ENCODE measurements at regions not wholly inside any gene's neighbourhood (a gene's known extent, or its start where the extent isn't known, plus 50 kb on each side); places are given as distances from the start of the nearest gene placed in this dataset.

DNA sequence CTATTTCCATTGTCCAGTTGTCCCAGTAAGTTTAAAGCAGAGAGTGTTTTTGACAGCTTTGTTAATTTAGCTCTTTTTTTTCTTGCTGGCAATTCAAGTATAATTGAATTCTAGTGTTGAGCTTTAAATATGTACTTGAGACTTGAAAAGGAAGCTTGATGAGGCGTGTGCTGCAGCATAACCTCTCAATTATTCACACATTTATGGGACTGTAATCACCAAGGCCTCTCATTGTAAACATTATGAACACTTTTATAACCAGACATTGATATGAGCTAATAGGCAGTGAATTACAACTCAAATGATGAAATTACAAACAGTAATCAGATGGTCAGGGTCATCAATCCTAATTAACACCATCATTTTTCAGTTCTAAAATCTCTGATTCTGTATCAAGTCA, 378.0 kb upstream of the DDHD1 start (continued):
- TF ChIP-seq, protein P1, sequence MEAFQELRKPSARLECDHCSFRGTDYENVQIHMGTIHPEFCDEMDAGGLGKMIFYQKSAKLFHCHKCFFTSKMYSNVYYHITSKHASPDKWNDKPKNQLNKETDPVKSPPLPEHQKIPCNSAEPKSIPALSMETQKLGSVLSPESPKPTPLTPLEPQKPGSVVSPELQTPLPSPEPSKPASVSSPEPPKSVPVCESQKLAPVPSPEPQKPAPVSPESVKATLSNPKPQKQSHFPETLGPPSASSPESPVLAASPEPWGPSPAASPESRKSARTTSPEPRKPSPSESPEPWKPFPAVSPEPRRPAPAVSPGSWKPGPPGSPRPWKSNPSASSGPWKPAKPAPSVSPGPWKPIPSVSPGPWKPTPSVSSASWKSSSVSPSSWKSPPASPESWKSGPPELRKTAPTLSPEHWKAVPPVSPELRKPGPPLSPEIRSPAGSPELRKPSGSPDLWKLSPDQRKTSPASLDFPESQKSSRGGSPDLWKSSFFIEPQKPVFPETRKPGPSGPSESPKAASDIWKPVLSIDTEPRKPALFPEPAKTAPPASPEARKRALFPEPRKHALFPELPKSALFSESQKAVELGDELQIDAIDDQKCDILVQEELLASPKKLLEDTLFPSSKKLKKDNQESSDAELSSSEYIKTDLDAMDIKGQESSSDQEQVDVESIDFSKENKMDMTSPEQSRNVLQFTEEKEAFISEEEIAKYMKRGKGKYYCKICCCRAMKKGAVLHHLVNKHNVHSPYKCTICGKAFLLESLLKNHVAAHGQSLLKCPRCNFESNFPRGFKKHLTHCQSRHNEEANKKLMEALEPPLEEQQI (IDR thresholded peaks at IDR 0.05): no peak
- TF ChIP-seq SMARCB1 (IDR thresholded peaks at IDR 0.05; ENCODE audit: insufficient read length, low read depth): no peak
- TF ChIP-seq, protein P2, sequence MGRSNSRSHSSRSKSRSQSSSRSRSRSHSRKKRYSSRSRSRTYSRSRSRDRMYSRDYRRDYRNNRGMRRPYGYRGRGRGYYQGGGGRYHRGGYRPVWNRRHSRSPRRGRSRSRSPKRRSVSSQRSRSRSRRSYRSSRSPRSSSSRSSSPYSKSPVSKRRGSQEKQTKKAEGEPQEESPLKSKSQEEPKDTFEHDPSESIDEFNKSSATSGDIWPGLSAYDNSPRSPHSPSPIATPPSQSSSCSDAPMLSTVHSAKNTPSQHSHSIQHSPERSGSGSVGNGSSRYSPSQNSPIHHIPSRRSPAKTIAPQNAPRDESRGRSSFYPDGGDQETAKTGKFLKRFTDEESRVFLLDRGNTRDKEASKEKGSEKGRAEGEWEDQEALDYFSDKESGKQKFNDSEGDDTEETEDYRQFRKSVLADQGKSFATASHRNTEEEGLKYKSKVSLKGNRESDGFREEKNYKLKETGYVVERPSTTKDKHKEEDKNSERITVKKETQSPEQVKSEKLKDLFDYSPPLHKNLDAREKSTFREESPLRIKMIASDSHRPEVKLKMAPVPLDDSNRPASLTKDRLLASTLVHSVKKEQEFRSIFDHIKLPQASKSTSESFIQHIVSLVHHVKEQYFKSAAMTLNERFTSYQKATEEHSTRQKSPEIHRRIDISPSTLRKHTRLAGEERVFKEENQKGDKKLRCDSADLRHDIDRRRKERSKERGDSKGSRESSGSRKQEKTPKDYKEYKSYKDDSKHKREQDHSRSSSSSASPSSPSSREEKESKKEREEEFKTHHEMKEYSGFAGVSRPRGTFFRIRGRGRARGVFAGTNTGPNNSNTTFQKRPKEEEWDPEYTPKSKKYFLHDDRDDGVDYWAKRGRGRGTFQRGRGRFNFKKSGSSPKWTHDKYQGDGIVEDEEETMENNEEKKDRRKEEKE (IDR thresholded peaks at IDR 0.05; ENCODE audit: borderline replicate concordance in 1 of 2, control insufficient read depth in 1 of 2, low read depth in 2 of 2, low read length in 1 of 2): no peak
- TF ChIP-seq KLF6 (CRISPR knock-in tag; IDR thresholded peaks at IDR 0.05; ENCODE audit: borderline replicate concordance): no peak
- TF ChIP-seq LARP7 (IDR thresholded peaks at IDR 0.05): no peak
- no peak for TF ChIP-seq PHB (CRISPR knock-in tag; IDR thresholded peaks at IDR 0.05)
- TF ChIP-seq MXI1 (IDR thresholded peaks at IDR 0.05; ENCODE audit: low read depth, low read length): no peak
- TF ChIP-seq SUPT5H (IDR thresholded peaks at IDR 0.05): no peak
- TF ChIP-seq, protein P3, sequence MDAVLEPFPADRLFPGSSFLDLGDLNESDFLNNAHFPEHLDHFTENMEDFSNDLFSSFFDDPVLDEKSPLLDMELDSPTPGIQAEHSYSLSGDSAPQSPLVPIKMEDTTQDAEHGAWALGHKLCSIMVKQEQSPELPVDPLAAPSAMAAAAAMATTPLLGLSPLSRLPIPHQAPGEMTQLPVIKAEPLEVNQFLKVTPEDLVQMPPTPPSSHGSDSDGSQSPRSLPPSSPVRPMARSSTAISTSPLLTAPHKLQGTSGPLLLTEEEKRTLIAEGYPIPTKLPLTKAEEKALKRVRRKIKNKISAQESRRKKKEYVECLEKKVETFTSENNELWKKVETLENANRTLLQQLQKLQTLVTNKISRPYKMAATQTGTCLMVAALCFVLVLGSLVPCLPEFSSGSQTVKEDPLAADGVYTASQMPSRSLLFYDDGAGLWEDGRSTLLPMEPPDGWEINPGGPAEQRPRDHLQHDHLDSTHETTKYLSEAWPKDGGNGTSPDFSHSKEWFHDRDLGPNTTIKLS (IDR thresholded peaks at IDR 0.05; ENCODE audit: borderline replicate concordance, low read depth): no peak
- TF ChIP-seq HDGF (IDR thresholded peaks at IDR 0.05): no peak
